NCI-H2196 treated with DMSO at 0.1 percent for 48 hours (cell line): ENCODE measurements at regions not wholly inside any gene's neighbourhood (a gene's known extent, or its start where the extent isn't known, plus 50 kb on each side); places are given as distances from the start of the nearest gene placed in this dataset.
"Not testable (repeated sequence)": the region's sequence is repeated elsewhere in the genome, so short reads cannot be mapped to it uniquely, and the experiment has no call there.

ENCODE experiments used
- DNase-seq: peaks from one replicate; lab custom pipeline; 2025; ENCODE audit not compliant: unreplicated experiment; lab: John Stamatoyannopoulos, UW

DNA sequence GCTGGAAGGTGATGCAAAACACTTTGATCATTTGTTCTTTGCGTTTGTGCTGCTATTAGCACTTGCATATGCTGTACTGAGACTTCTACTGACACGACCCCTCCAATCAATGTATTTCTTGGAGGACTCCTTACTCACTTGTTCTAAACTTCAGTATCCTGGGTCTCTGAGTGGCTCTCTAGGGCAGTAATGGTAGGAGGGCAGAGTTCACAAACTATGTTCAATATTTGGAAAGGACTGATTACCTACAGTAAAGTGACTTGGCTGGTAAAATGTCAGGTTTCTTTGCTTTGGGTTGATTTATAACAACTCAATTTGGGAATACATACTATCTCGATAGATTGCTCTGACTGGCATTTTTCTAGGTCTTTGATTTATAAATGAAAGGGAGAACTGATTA, 93.7 kb downstream of the TRIM43 start:
- no peak for DNase-seq

DNA sequence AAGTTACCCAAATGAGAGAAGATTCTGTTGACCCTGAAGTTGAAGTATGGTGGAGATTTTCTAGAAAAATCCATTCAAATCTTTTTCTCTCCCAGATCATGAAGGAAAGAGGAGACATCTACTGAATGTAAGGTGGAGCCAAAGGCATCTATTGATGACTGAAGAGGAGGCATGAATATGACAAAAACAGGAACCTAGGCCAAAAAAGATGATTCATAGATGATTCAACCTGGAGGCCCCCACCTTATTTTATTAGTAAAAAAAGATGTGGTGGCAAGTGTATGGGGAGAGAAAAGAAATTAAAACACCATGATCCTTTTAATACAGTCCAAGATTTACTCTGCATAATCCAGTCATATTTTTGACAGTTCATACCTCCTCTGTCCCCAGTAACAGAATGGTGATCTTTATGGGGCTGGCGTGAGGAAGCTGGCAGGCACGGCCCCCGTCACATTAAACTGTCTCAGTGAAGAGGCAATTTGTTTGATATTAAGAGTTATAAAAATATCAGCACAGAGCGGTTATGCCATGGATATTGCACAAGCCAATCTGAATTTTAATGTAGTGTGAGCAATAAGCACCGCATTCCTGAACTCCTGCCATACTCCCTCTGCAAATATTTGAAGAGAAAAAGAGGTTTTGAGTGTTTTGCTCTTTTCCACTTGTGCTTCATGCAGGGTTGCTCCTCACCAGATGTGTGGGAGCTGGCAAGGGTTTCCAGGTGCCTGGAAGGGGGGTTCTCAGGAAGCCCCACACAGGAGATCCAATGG, 94.4 kb downstream of the TRIM43 start:
- not testable (repeated sequence) for DNase-seq

- not testable (repeated sequence) for DNase-seq
These were observed 96.1 kb downstream of the TRIM43 start for GRCh38 chr2:95687852-95688251.

- DNase-seq: not testable (repeated sequence)
These were observed 99.4 kb downstream of the TRIM43 start for GRCh38 chr2:95691210-95691609.

DNA sequence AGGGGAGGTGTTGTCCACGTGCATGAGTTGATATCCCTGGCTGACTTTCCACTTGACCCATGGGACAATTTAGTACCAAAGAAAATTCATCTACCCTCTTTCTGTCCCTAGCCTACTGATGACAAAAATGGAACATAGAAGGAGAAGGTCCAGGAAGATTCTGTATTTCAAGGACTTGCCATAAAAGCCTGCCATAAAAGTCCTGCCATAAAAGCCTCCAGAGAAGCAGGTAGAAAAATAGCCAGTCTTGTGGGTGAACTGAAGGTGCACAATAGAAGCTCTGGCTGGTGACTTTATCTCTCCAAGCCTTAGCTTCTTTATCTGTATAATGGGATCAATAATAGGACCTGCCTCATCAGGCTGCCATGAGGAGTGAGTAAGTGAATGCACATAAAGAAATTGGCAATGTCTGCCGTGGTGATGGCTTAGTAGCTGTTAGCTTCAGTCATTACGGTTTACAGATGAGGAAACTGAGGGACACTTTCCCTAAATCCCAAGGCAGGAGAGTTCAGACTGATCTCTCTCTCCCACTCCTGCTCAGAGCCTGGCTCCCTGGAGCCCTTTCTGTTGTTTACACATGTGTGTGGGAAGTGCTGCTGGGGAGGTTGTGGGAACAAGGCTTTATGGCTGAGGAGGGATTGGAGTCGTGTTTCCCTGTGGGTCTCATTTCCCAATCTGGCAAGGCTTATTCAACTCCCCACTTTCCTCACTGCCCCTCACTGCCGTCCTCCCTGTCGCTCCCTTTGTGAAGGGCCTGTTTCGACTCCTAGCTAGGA, 101.5 kb downstream of the TRIM43 start:
- not testable (repeated sequence) for DNase-seq

- DNase-seq: no peak
These were observed 103.8 kb downstream of the TRIM43 start for GRCh38 chr2:95695613-95696012.

GRCh38 chr2:95698146-95698545, 106.3 kb downstream of the TRIM43 start:
- DNase-seq: no peak

- DNase-seq: not testable (repeated sequence)
These were observed 107.7 kb downstream of the TRIM43 start for GRCh38 chr2:95699201-95700184.

DNA sequence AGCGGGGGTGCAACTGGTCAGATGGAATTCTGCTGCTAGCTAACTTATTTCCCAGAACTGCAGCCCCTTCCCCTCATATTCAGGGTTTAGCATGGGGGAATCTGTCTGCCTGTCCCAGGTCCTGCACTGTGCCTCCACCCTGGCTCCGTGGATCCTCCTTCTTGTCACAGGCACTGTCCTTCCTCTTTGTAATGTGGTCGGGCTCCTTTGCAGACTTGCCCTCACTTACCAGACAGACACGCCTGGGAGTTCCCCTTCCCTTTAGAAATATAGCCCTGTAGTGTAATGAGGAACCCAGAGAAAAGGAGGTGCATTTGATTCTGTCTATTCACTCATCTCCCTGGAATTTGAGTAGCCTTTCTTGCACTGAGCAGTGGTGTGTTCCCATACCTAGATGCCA, 108.7 kb downstream of the TRIM43 start:
- no peak for DNase-seq

GRCh38 chr2:95702471-95702870, 110.7 kb downstream of the TRIM43 start:
- DNase-seq: no peak

- DNase-seq: not testable (repeated sequence)
These were observed 115.4 kb downstream of the TRIM43 start for GRCh38 chr2:95707161-95707560.

GRCh38 chr2:95707837-95708236, 116.0 kb downstream of the TRIM43 start:
- DNase-seq: no peak

DNA sequence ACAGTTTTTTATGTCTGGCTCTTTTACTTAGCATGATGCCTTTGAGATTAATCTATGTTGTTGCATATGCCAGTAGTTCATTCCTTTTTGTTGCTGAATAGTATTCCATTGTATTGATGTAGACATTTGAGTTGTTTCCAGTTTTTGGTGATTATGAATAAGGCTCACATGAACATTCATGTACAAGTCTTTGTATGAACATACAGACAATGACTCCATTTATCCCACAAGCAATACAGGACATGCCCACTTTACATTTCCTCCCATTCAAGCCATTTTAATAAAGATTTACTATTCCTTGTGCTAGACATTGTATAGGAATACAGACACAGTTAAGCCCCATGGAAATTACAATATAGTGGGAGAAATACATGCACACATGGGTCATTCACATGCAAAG, 118.0 kb downstream of the TRIM43 start:
- no peak for DNase-seq

DNA sequence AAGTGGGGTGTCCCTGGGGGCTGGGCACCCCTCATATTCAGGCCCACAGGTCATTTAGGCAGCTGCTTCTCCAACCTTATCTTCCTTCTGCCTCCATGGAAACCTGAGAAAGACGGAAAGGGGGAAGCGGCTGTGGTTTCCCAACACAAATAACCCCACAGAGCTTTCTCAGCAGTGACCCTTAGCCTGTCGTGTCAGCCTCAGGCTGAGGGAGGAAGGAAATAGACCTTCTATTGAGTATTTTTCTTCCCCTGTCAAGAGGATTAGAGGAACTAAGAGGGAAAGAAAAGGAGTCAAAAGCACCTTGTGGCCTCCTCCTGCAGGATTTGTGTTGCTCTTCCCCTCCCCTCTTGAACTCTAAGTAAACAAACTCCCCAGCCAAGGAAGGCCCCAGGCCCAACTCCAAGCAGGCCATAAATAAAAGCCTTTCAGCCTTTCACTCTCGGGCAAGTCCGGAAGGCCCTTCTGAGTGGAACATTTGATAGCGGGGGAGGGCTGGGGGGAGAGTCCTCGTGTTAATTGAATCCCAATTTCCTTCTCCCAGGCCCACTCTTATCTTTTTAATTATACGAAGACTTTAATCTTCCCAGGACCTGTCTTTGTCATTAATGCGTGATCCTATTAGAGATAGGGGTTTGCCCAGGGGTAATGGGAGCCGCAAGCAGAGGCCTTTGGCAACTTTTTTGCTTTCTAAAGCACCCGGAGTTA, 121.8 kb downstream of the TRIM43 start:
- DNase-seq: not testable (repeated sequence)

DNA sequence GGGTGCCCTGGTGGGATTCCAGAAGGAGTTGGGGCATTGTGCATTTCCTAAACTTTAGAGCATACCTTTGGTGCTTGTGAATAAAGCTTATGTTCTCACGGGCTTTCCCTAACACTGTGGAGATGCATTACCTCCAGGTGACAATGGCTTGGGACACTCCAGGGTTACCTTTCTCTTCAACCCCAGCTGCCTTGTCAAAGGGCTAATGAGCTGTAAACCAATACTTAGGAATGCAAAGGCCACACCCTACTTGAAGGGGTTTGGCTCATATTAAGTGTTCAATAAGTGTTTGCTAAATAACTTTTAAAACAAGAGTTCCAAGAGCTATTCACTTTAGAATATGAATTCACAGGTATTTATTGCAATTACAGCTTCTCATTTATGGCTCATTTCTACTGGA, 122.6 kb downstream of the TRIM43 start:
- DNase-seq: not testable (repeated sequence)

- no peak for DNase-seq
These were observed 127.8 kb downstream of the TRIM43 start for GRCh38 chr2:95719473-95720060.

DNA sequence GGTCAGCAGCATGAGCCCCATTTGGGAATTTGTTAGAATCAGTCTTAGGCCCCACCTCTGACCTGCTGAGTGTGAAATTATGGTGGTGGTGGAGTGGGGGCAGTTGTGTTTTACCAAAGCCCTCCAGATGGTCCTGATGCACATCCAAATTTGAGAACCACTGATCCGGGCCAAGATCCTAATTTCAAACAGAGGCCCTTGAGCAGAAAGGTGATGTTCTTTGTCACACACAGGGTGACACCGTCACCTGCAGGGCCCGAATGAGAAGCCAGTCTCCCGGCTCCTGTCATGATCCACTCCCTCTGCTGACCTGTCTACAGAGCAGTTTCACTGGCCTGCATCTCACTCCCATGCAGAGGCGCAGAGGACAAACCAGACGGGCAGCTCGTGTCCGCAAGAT, 129.9 kb downstream of the TRIM43 start:
- no peak for DNase-seq

DNA sequence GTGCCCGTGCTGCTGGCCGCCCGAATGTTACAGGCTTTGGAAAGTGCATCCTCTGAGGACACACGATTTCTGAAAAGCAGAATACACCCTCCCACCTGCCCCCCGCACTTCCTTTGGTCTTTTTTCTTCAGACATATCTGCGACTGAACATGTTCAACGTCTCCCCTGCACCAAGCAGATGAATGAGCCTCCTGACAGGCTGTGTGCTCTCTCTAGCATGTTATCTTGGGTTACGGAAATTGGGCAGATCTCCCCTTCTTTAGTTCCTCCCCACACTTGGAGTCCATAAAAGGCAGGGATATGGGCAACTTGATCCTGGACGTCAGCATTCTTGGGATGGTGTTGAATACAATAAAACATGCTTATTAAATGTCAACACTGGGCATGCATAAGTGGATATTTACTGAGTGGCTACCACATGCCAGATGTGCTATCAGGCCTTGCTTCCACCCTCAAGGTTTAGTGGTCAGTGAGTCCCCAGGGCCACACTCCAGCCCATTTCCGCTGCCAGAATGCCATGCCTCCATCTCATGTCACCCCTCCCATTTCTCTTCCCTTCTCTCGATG, 130.4 kb downstream of the TRIM43 start:
- no peak for DNase-seq

GRCh38 chr2:95723627-95724210, 131.9 kb downstream of the TRIM43 start:
- not testable (repeated sequence) for DNase-seq
